Stimulated activated CD4-positive, alpha-beta T cell treated with anti-CD3 and anti-CD28 coated beads, Interleukin-1b, Interleukin-23, amount 100 ng/mL, for 24 hours (primary cell): ENCODE measurements at regions not wholly inside any gene's neighbourhood (a gene's known extent, or its start where the extent isn't known, plus 50 kb on each side); places are given as distances from the start of the nearest gene placed in this dataset.
"Not testable (repeated sequence)": the region's sequence is repeated elsewhere in the genome, so short reads cannot be mapped to it uniquely, and the experiment has no call there.

ENCODE experiments used
- DNase-seq, 4 experiments: peaks; one replicate each; pipeline ENCODE4 v3.0.0-alpha.2; 2020; ENCODE audit warnings: low read depth in 4 of 4, low spot score in 1 of 4

- DNase-seq, result not testable (repeated sequence)
Measured at GRCh38 chr21:6554377-6554864, 3967.0 kb upstream of the TPTE start.

- not testable (repeated sequence) for DNase-seq
Measured at GRCh38 chr21:6556516-6556915, 3964.9 kb upstream of the TPTE start.

- not testable (repeated sequence) for DNase-seq
Measured at GRCh38 chr21:6557415-6557814, 3964.0 kb upstream of the TPTE start.

- not testable (repeated sequence) for DNase-seq
Measured at GRCh38 chr21:6561168-6561567, 3960.2 kb upstream of the TPTE start.

- DNase-seq, result not testable (repeated sequence)
Measured at GRCh38 chr21:6561578-6561977, 3959.8 kb upstream of the TPTE start.

- not testable (repeated sequence) for DNase-seq
Measured at GRCh38 chr21:6564543-6565166, 3956.7 kb upstream of the TPTE start.

- DNase-seq, result not testable (repeated sequence)
Measured at GRCh38 chr21:6565190-6566094, 3955.9 kb upstream of the TPTE start.

GRCh38 chr21:6567542-6567941, 3953.8 kb upstream of the TPTE start:
- DNase-seq, result not testable (repeated sequence)

GRCh38 chr21:6569152-6569551, 3952.2 kb upstream of the TPTE start:
- DNase-seq, result not testable (repeated sequence)

- DNase-seq, result not testable (repeated sequence)
Measured at GRCh38 chr21:6569587-6570392, 3951.6 kb upstream of the TPTE start.

GRCh38 chr21:6570700-6571368, 3950.5 kb upstream of the TPTE start:
- not testable (repeated sequence) for DNase-seq

GRCh38 chr21:6573576-6573975, 3947.8 kb upstream of the TPTE start:
- DNase-seq, result not testable (repeated sequence)

GRCh38 chr21:6579801-6580200, 3941.6 kb upstream of the TPTE start:
- not testable (repeated sequence) for DNase-seq
